Fibroblast of the aortic adventitia (primary cell): ENCODE measurements at regions not wholly inside any gene's neighbourhood (a gene's known extent, or its start where the extent isn't known, plus 50 kb on each side); places are given as distances from the start of the nearest gene placed in this dataset.

Experiments
- DNase-seq: peaks from one replicate; pipeline ENCODE4 v3.0.0-alpha.2; 2010; ENCODE audit warnings: low read depth
- H3K4me3 ChIP-seq: 2 replicates; pipeline ENCODE4 v1.5.1; 2011; ENCODE audit warnings: low read depth, mild to moderate bottlenecking, control low read depth, low read length, moderate library complexity
- TF ChIP-seq, protein P1 (sequence below): IDR thresholded peaks from 2 replicates; pipeline ENCODE4 v1.5.1; 2011; ENCODE audit warnings: mild to moderate bottlenecking, low read length, control low read depth, inconsistent platforms; ENCODE audit not compliant: insufficient read depth

DNA sequence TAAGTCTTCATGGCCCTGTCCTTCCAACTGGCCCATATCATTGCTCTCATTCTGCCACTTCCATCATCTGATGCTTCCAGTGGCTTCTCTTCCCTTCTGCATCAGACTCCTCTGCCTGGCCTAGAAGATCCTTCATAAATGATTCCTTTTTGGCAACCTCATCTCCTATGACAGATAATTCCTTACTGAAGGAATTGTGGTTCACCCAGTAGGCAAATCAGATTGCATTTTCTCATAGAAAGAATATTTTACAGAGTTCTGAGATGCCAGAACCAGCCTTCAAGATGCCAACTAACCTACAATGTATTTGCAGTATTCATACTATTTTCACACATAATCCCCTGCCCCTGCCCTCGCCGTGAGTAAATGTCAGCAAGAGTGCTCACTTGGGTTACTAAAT, 423.0 kb upstream of the TGFBR2 start:
- H3K4me3 ChIP-seq, result no peak overlapping the region
- DNase-seq, result no peak
- TF ChIP-seq, protein P1, sequence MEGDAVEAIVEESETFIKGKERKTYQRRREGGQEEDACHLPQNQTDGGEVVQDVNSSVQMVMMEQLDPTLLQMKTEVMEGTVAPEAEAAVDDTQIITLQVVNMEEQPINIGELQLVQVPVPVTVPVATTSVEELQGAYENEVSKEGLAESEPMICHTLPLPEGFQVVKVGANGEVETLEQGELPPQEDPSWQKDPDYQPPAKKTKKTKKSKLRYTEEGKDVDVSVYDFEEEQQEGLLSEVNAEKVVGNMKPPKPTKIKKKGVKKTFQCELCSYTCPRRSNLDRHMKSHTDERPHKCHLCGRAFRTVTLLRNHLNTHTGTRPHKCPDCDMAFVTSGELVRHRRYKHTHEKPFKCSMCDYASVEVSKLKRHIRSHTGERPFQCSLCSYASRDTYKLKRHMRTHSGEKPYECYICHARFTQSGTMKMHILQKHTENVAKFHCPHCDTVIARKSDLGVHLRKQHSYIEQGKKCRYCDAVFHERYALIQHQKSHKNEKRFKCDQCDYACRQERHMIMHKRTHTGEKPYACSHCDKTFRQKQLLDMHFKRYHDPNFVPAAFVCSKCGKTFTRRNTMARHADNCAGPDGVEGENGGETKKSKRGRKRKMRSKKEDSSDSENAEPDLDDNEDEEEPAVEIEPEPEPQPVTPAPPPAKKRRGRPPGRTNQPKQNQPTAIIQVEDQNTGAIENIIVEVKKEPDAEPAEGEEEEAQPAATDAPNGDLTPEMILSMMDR, result no peak

DNA sequence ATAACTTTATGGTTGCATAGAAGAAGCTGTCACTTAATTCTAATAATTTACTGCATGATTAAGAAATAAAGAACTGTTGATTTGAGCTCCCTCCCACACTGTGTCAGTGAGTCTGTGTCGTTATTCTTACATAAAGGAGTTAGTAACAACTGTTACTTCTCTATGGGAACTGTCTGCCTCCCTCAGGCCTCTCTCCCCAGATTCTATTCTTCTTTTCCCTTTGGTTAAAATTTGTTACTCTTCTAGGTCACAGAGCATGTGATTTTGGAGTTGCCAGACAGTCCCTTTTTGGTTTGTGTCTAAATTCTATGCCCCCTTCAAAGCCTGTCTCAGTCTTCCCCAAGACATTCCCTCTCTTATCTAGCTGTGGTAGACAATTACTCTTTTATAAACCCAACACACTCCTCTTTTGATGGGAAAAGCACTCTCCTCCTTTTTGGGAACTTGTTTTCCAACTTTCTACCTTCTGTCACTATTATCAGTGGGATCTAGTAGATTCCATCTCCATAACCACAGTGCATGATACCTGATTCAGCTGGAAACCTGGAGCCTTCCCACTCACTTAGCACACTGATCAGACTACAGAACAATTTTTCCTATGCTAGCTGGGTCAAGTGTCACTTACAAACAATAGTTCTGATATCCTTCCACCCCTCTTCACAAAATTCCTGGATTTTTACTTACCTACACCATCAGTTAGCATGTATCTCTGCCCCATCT, 422.1 kb upstream of the TGFBR2 start:
- DNase-seq, result no peak
- no peak overlapping the region for H3K4me3 ChIP-seq
- TF ChIP-seq, protein P1, result no peak

DNA sequence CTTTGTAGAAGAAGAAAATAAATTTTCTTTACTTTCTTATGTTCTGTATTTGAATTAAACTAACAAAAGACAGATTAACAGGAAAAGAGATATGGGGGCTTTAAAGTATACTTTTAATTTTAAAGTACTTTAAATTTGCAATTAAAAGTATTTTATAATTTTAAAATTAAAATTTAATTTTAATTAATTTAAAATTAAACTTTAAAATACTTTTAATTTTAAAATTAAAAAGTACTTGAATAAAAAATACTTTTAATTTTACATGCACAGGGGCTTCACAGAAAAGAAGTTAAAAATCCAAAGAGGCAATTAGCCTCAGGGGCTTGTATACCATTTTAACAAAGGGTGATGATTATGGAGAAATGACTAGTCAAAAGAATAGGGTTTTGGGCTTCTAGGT, 420.5 kb upstream of the TGFBR2 start:
- TF ChIP-seq, protein P1, result no peak
- H3K4me3 ChIP-seq, result no peak overlapping the region
- no peak for DNase-seq

DNA sequence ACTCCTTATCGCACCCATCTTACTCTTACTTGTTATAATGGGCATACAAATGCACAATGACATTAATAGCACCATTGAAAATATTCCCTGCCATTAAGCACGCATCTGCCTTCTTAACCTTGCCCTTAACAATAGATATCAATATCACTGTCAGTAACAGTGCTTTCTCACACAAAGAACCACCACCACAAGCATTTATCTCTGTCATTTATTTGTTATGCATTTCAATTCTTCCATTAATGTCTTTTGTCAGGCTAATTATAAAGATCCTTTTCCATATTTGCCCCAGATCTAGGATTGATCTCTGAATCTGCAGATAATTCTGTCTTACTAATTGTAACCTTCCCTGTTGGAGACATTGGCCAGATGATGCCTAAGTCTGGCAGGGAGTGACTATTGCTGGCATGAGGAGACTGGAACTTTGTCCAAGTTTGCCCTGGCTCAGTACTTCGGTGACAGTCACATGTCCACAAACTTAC, 419.6 kb upstream of the TGFBR2 start:
- DNase-seq, result no peak
- TF ChIP-seq, protein P1, result no peak

DNA sequence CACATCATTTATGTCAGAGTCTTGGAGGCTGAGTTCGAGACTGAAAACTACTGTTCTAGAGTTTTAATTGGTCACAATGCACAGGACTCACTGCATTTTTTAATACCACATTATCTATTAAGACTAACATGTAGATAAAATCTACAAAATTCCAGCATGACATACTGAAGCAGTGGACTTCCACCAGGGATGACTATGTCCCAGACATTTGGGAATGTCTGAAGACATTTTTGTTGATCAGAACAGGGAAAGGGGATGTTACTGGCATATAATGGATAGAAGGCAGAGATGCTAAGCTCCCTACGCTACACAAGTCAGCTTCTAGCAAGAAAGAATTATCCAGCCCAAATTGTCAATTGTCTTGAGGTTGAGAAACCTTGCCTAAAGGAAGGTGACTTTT, 419.0 kb upstream of the TGFBR2 start:
- TF ChIP-seq, protein P1, result no peak
- no peak for DNase-seq
- H3K4me3 ChIP-seq, result no peak overlapping the region

More for the DNA sequence above, 419.6 kb upstream of the TGFBR2 start:
- no peak overlapping the region for H3K4me3 ChIP-seq

DNA sequence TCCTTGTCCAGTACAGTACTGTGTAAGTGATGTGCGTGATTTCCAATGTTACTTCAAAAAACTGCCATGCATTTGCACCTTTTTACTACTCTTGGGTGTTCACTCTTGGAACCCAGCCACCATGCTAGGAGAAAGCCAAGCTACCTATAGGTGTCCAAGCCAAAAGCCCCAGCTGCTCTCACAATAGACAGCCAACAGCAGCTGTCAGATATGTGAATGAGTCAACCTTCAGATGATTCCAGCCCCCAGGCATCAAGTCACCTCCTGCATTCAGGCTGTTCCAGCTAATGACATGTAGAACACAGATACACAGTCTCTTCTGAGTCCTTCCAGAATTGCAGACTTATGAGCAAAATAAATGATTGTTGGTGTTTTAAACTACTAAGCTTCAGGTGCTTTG, 417.7 kb upstream of the TGFBR2 start:
- TF ChIP-seq, protein P1, result no peak
- H3K4me3 ChIP-seq, result no peak overlapping the region
- DNase-seq, result no peak

DNA sequence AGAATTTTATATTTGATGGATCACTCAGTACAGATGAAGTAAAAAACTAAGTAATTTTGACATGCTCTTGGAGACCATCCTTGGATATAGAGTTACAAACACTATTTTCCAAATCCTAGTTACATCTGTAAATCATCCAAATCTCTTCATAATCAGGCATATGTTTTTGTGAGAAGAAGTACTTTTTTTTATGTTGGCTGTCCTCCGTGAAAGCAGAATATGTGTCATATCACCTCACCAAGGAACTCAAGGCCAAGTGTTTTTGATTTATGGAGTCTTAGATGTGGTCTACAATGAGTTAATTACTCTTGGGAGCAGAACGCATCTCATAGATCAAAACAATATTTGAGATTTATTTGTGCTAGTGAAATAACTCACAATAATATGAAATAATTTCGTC, 416.5 kb upstream of the TGFBR2 start:
- no peak for DNase-seq
- TF ChIP-seq, protein P1, result no peak
- no peak overlapping the region for H3K4me3 ChIP-seq
